ENCODE measurements at regions not wholly inside any gene's neighbourhood (a gene's known extent, or its start where the extent isn't known, plus 50 kb on each side); places are given as distances from the start of the nearest gene placed in this dataset.

- no peak for TF ChIP-seq EZH2phosphoT487 (IDR thresholded peaks at IDR 0.05; ENCODE audit: low read length)
- no peak for TF ChIP-seq CTCF (IDR thresholded peaks at IDR 0.05; ENCODE audit: low read length)
- TF ChIP-seq EZH2 (optimal IDR thresholded peaks at IDR 0.05; ENCODE audit: low read depth, low read length), result no peak
Measured at GRCh38 chr2:53211201-53211774, 556.3 kb upstream of the CHAC2 start.
